ENCODE measurements at regions not wholly inside any gene's neighbourhood (a gene's known extent, or its start where the extent isn't known, plus 50 kb on each side); places are given as distances from the start of the nearest gene placed in this dataset.
"Not testable (repeated sequence)": the region's sequence is repeated elsewhere in the genome, so short reads cannot be mapped to it uniquely, and the experiment has no call there.

DNA sequence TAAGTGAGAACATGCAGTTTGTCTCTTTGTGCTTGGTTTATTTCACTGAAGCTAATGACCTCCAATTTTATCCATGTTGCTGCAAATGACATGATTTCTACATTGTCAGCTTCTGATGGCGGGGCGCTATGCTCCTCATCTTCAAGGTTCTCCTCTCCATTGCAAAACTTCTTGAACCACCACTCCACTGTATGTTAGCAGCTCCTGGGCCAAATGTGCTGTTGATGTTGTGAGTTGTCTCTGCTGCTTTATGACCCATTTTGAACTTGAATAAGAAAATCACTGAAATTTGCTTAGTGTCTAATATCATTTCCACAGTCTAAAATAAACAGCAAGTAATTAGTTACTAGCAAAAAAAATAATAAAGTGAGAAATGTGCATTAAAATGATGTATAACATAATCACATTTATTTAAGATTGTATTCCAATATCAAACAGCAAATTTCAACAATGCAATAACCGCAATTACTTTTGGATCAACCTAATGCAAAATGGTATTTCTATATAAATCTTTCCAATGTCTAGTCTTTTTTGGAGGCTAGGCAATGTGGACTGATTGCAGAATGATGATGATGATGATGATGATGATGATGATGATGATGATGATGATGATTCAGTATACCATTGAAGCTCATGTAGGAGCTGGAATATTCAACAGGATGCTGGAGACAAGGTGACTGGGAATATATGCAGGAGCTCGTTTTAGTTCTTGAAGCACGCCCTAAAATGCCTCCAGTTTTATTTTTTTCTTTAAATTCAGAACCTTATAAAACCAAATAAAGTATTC, 304.9 kb upstream of the KYNU start:
- no peak for ATAC-seq

DNA sequence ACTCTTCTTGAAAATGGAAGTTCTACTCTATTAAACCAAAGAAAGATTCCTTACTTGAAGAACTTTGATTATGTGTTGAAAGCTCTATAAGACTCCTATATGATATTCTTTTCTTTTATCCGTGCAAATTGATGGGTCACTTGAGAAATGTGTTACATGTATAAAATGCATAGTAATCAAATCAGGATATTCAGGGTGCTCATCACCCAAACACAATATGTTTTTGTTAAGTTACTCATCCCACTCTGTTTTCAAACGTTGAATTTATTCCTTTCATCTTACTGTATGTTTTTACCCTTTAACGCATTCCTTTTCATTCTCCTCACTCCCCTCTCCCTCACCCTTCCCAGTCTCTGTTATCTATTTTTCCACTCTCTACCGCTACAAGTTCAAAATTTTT, 305.5 kb upstream of the KYNU start:
- ATAC-seq, result no peak

DNA sequence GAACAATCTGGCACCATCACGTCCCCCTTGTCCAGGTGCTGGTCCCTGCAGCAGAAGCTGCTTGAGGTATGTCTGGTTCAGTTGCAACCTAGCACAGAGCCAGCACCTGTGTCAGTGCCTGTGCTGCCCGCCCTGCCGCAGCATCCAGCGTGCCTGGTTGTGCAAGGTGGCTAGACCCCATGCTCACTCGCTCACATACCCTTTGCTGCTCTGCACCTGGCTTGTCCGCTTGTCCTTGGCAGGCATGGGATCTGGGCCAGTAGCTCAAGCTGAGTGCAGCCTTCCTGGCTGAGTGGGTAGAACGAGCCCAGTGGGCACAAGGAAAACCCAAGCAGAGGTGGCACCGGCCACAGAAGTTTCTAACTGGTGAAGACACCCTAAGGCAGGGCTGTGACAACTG, 314.6 kb upstream of the KYNU start:
- no peak for ATAC-seq

GRCh38 chr2:142561656-142562055, 315.8 kb upstream of the KYNU start:
- ATAC-seq, result no peak

DNA sequence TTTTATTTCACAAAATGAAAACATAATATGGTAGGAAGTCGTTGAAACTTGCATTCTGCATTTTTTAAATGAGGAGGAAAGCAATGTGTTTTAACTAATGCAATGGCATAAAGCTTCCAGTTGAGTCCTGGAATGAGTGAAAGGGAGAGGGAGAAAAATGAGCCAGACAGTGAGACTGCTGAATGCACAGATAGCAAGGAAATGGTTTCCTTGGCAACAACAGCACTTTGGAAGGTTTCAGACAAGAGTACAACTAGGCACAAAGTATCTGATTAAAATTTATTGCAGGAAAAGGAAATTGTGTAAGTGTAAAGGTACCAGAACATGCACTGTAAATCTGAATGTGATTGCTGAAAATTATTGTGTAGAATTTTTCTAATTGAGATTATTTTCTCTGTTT, 320.1 kb upstream of the KYNU start:
- no peak for ATAC-seq

GRCh38 chr2:142545999-142546398, 331.5 kb upstream of the KYNU start:
- not testable (repeated sequence) for ATAC-seq

- ATAC-seq, result no peak
Observed at GRCh38 chr2:142545036-142545435, 332.4 kb upstream of the KYNU start.

GRCh38 chr2:142544173-142544572, 333.3 kb upstream of the KYNU start:
- ATAC-seq, result no peak

DNA sequence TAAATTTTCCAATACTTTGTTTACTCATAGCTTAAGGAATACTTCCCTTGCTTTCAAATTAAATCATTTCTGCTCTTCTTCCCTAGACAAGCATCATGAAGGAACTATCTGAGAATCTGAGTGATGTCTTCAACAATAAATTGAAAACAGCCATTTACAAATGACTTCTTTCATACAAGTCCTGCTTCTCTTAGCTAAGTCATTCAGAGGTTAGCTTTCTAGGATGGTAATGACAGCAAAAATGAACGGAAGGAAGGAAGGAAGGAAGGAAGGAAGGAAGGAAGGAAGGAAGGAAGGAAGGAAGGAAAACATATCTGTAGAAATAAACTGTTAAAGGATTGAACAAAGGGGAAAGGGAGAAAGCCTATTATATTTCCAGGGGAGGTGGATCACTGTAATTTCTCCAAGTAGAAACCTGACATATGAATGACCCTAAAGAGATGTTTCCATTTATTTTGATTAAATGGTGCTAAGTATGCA, 335.0 kb upstream of the KYNU start:
- no peak for ATAC-seq

DNA sequence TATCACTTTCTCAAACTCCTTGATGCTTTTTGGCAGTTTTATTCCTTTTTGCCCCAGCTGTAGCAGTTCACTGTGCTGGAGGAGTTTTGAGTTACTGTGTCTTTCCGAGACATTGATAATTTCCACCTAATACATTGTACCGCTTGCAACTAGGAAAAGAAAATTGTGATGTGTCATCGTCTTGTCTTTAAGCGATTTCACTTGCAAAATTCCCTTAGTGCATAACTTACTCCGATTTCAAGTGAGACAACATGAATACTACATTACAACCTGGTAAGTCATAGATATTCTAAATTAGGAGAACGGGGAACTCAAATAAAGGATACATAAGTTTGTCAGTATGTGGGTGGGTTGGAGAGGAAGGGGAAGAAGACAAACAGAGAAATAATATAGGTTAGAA, 340.5 kb upstream of the KYNU start:
- ATAC-seq, result no peak

DNA sequence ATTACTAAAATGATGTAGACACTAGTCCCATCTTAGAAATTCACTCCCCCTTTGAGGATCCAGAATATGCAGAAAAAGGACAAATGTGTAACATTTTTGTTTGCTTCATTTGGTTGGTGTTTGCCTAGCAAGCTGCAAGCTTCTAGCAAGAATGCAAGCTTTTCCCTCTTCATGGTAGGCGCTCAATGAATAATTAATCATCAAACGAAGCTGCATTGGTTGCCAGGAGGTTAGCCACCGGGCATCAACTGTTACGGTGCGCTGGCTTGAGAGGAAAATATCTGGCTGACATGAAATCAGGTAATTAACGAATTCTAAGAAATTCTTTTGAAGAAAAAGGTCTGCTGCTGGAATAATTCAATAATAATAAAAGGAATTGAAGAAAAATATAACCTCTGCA, 341.0 kb upstream of the KYNU start:
- ATAC-seq, result no peak

GRCh38 chr2:142535311-142535710, 342.2 kb upstream of the KYNU start:
- ATAC-seq, result no peak

GRCh38 chr2:142533177-142533576, 344.3 kb upstream of the KYNU start:
- no peak for ATAC-seq

GRCh38 chr2:142531377-142531776, 346.1 kb upstream of the KYNU start:
- peak; percentile 23 for ATAC-seq

DNA sequence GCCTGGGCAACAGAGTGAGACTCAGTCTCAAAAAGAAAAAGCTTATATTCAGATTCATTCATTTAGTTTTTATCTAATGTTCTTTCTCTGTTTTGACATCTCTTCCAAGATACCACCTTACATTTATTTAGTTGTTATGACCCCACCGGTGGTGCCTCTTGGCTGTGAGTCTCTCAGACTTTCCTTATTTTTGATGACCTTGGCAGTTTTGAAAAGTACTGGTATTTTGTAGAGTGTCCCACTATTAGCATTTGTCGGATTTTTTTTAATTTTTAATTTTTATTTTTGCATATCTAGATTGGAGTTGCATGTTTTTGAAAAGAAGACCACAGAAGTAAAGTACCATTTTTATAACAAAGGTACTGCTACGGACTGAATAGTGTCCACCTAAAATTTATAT, 351.7 kb upstream of the KYNU start:
- no peak for ATAC-seq

GRCh38 chr2:142521492-142521891, 356.0 kb upstream of the KYNU start:
- no peak for ATAC-seq

DNA sequence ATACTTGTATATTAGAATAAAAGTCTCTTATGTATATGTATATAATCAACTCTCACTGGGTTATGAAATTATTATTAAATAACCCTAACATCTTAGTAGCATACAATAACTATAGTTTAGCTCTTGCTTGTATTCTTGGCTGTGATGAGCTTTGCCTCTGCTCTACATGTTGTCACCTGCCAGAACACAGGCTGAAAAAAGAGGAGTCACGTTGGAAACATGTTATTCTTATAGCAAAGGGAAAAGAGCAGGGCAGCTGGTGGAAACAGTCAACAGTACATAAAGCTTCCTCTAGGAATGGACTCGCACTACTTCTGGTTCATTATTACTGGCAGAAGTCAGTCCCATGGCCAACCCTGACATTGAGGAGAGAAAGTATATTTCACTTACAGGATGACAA, 362.0 kb upstream of the KYNU start:
- ATAC-seq, result no peak

DNA sequence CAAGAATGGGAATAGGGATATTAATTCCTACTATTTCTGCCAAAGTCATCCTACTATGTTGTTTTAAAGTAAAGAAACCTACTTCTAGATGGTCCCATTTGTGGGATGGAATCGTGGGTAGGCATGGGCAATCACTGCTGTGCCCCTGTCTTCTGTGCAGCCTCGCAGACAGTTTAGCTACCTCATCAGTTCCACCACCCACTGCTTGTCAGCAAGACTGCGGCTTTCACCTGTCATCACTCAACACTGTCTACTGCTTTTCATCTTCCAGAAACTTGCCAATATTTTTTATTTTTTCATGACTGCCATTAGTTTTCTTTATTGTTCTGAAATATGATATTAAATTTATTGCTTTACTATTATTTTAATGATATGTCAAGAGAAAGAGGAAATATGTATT, 368.1 kb upstream of the KYNU start:
- ATAC-seq, result no peak

DNA sequence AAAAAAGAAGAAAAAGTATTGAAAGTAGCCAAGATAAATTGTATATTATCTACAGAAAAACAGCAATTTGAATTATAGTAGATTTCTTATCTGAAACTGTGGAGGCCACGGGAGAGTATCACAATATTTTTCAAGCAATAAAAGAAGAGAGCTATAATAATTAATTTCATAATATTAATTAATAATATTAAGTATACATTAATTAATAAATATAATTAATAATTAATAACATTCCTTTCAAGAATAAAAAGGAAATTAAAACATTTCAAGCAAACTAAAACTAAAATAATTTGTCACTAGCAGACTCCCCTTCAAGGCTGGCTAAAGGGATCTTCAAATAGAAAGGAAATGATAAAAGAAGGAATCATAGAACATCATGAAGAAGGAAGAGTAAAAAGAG, 372.7 kb upstream of the KYNU start:
- ATAC-seq, result no peak

DNA sequence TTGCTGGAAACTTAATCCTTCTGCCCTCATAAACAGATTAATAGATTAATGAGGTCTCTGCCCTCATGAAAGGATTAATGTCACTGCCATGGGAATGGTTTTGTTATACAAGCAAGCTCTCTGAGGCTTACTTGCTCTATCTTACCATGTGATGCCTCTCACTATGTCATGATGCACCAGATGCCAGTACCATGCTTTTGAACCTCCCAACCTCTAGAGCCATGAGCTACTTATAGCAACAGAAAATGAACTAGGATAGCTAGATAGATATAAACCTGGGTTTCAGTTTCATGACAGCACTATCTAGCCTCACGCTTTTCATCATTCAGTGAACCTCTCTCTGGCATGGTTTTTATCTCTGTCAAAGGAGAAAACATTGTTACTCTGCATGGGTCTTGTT, 371.6 kb upstream of the LRP1B start:
- no peak for ATAC-seq

GRCh38 chr2:142495141-142495540, 364.3 kb upstream of the LRP1B start:
- ATAC-seq, result no peak

- not testable (repeated sequence) for ATAC-seq
Observed at GRCh38 chr2:142489631-142490030, 358.8 kb upstream of the LRP1B start.

DNA sequence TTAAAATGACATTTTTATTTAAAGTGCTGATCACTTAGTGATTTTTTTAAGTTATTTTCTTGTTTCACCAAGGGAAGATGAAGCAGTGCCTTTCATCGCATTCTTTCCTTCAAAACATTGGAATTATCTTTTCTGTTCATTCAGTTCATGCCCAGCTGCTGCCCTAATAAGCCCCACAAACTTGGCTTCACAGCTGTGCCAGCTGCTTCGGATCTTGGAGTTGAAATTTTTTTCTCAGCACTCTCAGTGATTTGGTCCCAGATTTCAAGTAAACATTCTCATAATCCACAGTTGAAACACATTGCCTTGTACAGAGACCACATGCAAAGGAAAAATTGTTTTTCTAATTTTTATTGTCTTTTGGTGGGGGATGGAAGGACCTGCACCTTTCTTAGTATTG, 353.3 kb upstream of the LRP1B start:
- no peak for ATAC-seq

- no peak for ATAC-seq
Observed at GRCh38 chr2:142483653-142484052, 352.8 kb upstream of the LRP1B start.

DNA sequence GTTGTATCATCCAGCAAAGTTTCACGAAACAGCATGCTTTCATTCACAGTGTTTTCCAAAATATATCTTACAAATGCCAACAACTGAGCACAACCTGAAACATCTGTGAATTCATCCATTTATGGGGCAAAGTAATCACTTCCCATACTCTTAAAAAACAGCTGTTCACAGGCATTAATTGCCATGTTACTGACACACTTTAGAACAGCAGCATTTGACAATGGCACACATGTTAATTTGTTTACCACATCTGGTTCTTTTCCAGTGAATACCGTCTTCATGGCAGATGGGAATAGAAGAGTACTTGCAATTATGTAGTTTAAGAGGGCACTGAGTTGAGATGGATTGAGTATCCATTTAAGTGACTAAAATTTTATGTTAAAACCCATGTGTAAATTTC, 347.4 kb upstream of the LRP1B start:
- ATAC-seq, result no peak
